ENCODE measurements at regions not wholly inside any gene's neighbourhood (a gene's known extent, or its start where the extent isn't known, plus 50 kb on each side); places are given as distances from the start of the nearest gene placed in this dataset.

DNA sequence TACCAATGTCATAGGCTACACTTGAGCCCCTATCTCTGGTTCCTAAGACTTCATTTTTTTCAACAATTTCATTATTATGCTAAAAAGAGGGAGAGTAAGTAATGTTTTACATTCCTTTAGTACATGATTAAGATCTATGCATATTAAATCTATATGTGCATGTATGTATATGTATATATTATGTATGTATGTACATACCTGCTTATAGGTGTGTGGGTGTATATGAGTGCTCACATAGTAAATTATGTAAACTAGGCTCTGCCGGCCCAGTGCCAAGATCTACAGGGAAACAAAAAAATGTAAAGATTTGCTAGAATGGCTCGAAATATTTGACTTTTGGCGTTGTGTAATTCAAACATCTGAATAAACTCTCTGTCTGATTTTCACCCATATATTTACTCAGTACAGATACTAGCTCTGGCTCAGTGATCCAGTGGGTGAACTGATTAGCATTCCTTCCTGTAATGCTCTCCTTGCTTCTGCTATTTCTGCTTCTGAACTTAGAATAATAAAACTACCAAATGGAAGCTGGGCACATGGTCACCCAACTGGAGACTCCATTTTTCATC, 113.1 kb upstream of the FGGY start:
- Histone ChIP-seq H2AK5ac (ENCODE audit: low read length) (no peak overlapping the region), H3K27me3 (ENCODE audit: insufficient read depth, low read length, poor library complexity) (no peaks in the 10 kb centered on the region), H4K8ac (ENCODE audit: low read depth, low read length) (no peak overlapping the region), H2BK120ac (ENCODE audit: low read depth, low read length) (no peak overlapping the region), H3K4me1 (ENCODE audit: control insufficient read depth, low read depth, low read length) (peaks cover 15% of the 10 kb centered on the region), H3K9ac (ENCODE audit: low read length) (no peak overlapping the region), H2BK5ac (ENCODE audit: low read length) (peak overlapping the region; percentile 75), H3K4me3 (ENCODE audit: low read length) (no peak overlapping the region), H3K27ac (ENCODE audit: low read depth, low read length) (peak overlapping the region; percentile 35), H4K5ac (ENCODE audit: low read length) (no peak overlapping the region), H3K36me3 (ENCODE audit: control insufficient read depth, insufficient read depth, low read length) (no peaks in the 10 kb centered on the region), H3K79me1 (ENCODE audit: low read length) (no peaks in the 10 kb centered on the region), H3K23ac (ENCODE audit: low read length) (no peak overlapping the region), H3K56ac (ENCODE audit: low read length) (peak overlapping the region; percentile 17), H3K18ac (ENCODE audit: low read length) (peak overlapping the region; percentile 52), H2BK15ac (replicated peaks; ENCODE audit: low read depth) (no peak overlapping the region), H3K79me2 (ENCODE audit: control insufficient read depth, insufficient read depth, low read length) (no peaks in the 10 kb centered on the region), H3K4me2 (ENCODE audit: low read length) (no peak overlapping the region), H3K4ac (ENCODE audit: low read depth, low read length) (no peak overlapping the region)
- no CpG with 5 or more reads among the region's 3 CpGs for WGBS (ENCODE audit: extremely low coverage, insufficient coverage, low lambda C conversion rate)
- DNase-seq = no peak

DNA sequence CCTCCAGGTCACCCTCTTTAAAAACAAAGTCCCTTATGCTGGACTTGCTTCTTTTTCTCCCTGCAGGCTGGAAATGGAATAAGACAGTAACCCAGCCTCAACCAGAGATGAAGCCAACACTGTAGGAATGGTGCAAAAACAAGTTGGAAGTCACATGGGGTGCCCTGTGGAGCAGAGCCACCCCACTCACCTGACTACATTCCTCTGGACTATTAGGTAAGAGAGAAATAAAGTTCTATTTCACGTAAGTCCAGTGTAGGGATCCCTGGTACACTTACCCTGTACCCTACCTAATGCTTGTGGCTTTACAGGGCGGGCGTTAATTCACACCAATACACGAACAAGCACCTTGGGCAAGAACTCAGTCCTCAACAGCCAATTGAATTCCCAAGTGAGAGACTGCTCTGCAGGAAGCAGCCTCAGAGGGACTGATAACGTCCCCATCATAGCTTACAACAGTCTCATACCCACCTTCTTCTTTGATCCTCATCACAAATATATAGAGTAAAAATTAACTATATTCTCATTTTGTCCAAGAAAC, 112.5 kb upstream of the FGGY start:
- no peak overlapping the region for H3K4me2 ChIP-seq (ENCODE audit: low read length)
- no peak overlapping the region for H2AK5ac ChIP-seq (ENCODE audit: low read length)
- peak overlapping the region; percentile 75 for H2BK5ac ChIP-seq (ENCODE audit: low read length)
- peaks cover 15% of the 10 kb centered on the region for H3K4me1 ChIP-seq (ENCODE audit: control insufficient read depth, low read depth, low read length)
- H3K79me2 ChIP-seq (ENCODE audit: control insufficient read depth, insufficient read depth, low read length) = no peaks in the 10 kb centered on the region
- no peak overlapping the region for H4K8ac ChIP-seq (ENCODE audit: low read depth, low read length)
- no peak overlapping the region for H4K5ac ChIP-seq (ENCODE audit: low read length)
- no peak overlapping the region for H3K4me3 ChIP-seq (ENCODE audit: low read length)
- H2BK15ac ChIP-seq (replicated peaks; ENCODE audit: low read depth) = no peak overlapping the region
- peak overlapping the region; percentile 95 for H3K18ac ChIP-seq (ENCODE audit: low read length)
- no peaks in the 10 kb centered on the region for H3K27me3 ChIP-seq (ENCODE audit: insufficient read depth, low read length, poor library complexity)
- H3K27ac ChIP-seq (ENCODE audit: low read depth, low read length) = peak overlapping the region; percentile 54
- no peak overlapping the region for H3K23ac ChIP-seq (ENCODE audit: low read length)
- H3K9ac ChIP-seq (ENCODE audit: low read length) = no peak overlapping the region
- no CpG with 5 or more reads among the region's 5 CpGs for WGBS (ENCODE audit: extremely low coverage, insufficient coverage, low lambda C conversion rate)
- H2BK120ac ChIP-seq (ENCODE audit: low read depth, low read length) = no peak overlapping the region
- H3K36me3 ChIP-seq (ENCODE audit: control insufficient read depth, insufficient read depth, low read length) = no peaks in the 10 kb centered on the region
- no peaks in the 10 kb centered on the region for H3K79me1 ChIP-seq (ENCODE audit: low read length)
- H3K56ac ChIP-seq (ENCODE audit: low read length) = peak overlapping the region; percentile 65
- DNase-seq = peak; percentile 92
- H3K4ac ChIP-seq (ENCODE audit: low read depth, low read length) = no peak overlapping the region

DNA sequence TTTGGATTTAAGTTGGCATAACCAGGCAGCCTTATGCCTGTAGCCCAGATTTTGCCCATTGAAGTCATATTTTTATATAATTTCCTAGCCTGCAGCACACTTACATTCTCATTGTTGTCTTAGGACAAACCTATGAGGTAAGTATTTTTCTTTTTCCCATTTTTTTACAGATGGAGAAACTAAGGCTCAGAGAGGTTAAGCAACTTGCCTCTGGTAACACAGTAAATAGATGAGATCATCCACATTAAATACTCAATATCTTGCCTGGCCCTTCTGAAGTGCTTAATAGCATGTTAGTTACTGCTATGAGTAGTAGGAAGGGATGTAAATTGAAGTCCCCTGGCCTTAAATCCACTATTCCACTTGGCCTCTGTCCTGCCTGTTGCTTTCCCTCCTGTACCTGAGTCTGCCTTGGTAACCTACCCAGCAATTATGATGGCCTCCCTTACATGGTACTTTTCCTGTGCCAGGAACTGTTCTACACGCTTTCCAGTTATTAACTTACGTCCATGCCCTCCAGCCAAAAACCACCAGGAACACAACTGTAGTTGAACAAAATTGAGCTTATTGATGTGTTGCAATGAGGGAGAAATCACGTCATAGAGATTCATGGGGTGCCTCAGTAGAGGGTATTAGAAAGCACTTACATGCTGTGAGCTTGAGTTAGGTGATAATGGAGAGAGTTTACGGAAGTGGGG, 111.6 kb upstream of the FGGY start:
- Histone ChIP-seq H3K4me1 (ENCODE audit: control insufficient read depth, low read depth, low read length) (peaks cover 15% of the 10 kb centered on the region), H2BK5ac (ENCODE audit: low read length) (peak overlapping the region; percentile 71), H4K8ac (ENCODE audit: low read depth, low read length) (no peak overlapping the region), H3K27me3 (ENCODE audit: insufficient read depth, low read length, poor library complexity) (no peaks in the 10 kb centered on the region), H3K4ac (ENCODE audit: low read depth, low read length) (no peak overlapping the region), H3K9ac (ENCODE audit: low read length) (no peak overlapping the region), H3K79me1 (ENCODE audit: low read length) (no peaks in the 10 kb centered on the region), H3K23ac (ENCODE audit: low read length) (no peak overlapping the region), H4K5ac (ENCODE audit: low read length) (peak overlapping the region; percentile 90), H2AK5ac (ENCODE audit: low read length) (peak overlapping the region; percentile 79), H3K36me3 (ENCODE audit: control insufficient read depth, insufficient read depth, low read length) (no peaks in the 10 kb centered on the region), H3K79me2 (ENCODE audit: control insufficient read depth, insufficient read depth, low read length) (no peaks in the 10 kb centered on the region), H2BK15ac (replicated peaks; ENCODE audit: low read depth) (peak overlapping the region; percentile 20), H3K4me2 (ENCODE audit: low read length) (no peak overlapping the region), H3K27ac (ENCODE audit: low read depth, low read length) (peak overlapping the region; percentile 54), H3K56ac (ENCODE audit: low read length) (peak overlapping the region; percentile 65), H3K4me3 (ENCODE audit: low read length) (no peak overlapping the region), H2BK120ac (ENCODE audit: low read depth, low read length) (peak overlapping the region; percentile 93), H3K18ac (ENCODE audit: low read length) (peak overlapping the region; percentile 95)
- no CpG with 5 or more reads among the region's 4 CpGs for WGBS (ENCODE audit: extremely low coverage, insufficient coverage, low lambda C conversion rate)
- no peak for DNase-seq

DNA sequence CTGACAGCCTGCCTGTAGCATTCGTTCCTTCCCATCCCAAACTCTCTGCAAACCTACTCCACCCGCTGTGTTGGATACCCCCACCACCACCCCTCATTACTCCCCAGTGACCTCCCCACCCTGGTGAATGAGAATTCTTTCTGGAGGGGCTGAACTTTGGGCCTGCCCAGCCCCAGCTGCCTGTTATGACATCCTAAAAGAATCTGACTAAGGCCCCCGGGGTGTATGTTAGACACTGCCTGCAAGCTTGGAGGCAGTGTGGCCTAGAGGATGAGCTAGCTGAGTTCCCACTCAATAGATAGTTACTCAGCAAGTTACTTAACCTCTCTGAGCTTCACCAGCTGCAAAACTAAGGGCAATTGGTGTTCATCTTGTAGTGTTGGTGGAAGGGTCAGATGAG, 110.2 kb upstream of the FGGY start:
- Histone ChIP-seq H3K79me1 (ENCODE audit: low read length) (no peaks in the 10 kb centered on the region), H3K79me2 (ENCODE audit: control insufficient read depth, insufficient read depth, low read length) (no peaks in the 10 kb centered on the region), H2BK120ac (ENCODE audit: low read depth, low read length) (no peak overlapping the region), H3K36me3 (ENCODE audit: control insufficient read depth, insufficient read depth, low read length) (no peaks in the 10 kb centered on the region), H3K27me3 (ENCODE audit: insufficient read depth, low read length, poor library complexity) (no peaks in the 10 kb centered on the region), H3K9ac (ENCODE audit: low read length) (no peak overlapping the region), H2BK15ac (replicated peaks; ENCODE audit: low read depth) (no peak overlapping the region), H3K23ac (ENCODE audit: low read length) (no peak overlapping the region), H4K5ac (ENCODE audit: low read length) (no peak overlapping the region), H2BK5ac (ENCODE audit: low read length) (no peak overlapping the region), H3K18ac (ENCODE audit: low read length) (no peak overlapping the region), H3K27ac (ENCODE audit: low read depth, low read length) (no peak overlapping the region), H3K4me2 (ENCODE audit: low read length) (no peak overlapping the region), H3K56ac (ENCODE audit: low read length) (no peak overlapping the region), H4K8ac (ENCODE audit: low read depth, low read length) (no peak overlapping the region), H3K4ac (ENCODE audit: low read depth, low read length) (no peak overlapping the region), H3K4me1 (ENCODE audit: control insufficient read depth, low read depth, low read length) (peaks cover 15% of the 10 kb centered on the region), H2AK5ac (ENCODE audit: low read length) (no peak overlapping the region), H3K4me3 (ENCODE audit: low read length) (no peak overlapping the region)
- no CpG with 5 or more reads among the region's 3 CpGs for WGBS (ENCODE audit: extremely low coverage, insufficient coverage, low lambda C conversion rate)
- DNase-seq = peak; percentile 85

DNA sequence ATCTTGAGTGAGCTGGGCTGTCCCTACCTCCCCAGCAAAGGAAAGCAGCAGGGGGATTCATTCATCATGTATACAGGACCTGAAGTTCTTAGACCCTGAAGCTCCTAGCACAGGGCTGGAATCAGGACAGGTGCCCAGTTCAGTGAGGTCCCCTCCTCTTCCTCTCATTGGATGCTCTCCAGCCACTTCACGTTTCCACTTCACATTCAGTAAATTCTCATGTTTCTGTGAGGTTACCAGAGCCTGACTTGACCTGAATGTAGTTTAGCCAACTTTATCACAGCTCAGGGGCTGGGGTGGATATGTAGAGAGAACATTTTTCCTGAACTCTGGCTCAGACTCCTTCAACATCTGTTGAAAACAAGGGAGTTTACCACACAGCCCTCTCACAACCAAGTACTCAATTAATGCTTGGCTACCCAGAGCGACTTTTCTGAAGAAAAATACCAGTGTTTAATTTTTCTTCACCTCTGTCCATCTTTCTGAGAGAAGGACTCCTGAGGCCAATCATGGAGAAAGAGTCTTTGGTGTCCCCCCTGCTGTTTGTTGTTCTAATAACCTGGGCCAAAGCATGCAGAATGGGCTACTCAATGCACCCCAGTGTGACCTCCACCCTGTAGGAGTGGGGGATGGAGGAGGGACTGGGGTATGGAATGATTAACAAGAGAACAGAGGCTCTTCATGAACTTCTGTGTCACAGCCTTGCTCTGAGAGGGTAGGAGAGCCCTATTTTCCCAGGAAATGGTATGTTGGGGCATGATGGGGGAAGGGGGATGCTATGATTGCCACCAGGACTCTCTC, 108.3 kb upstream of the FGGY start:
- H2BK120ac ChIP-seq (ENCODE audit: low read depth, low read length) = no peak overlapping the region
- H4K8ac ChIP-seq (ENCODE audit: low read depth, low read length) = no peak overlapping the region
- H3K9ac ChIP-seq (ENCODE audit: low read length) = no peak overlapping the region
- no peak overlapping the region for H3K27ac ChIP-seq (ENCODE audit: low read depth, low read length)
- no peak overlapping the region for H2BK5ac ChIP-seq (ENCODE audit: low read length)
- no peaks in the 10 kb centered on the region for H3K79me2 ChIP-seq (ENCODE audit: control insufficient read depth, insufficient read depth, low read length)
- H3K27me3 ChIP-seq (ENCODE audit: insufficient read depth, low read length, poor library complexity) = no peaks in the 10 kb centered on the region
- H3K4ac ChIP-seq (ENCODE audit: low read depth, low read length) = no peak overlapping the region
- no peak overlapping the region for H3K23ac ChIP-seq (ENCODE audit: low read length)
- no peak overlapping the region for H3K18ac ChIP-seq (ENCODE audit: low read length)
- H3K36me3 ChIP-seq (ENCODE audit: control insufficient read depth, insufficient read depth, low read length) = no peaks in the 10 kb centered on the region
- H4K5ac ChIP-seq (ENCODE audit: low read length) = no peak overlapping the region
- no peak overlapping the region for H3K4me3 ChIP-seq (ENCODE audit: low read length)
- H3K56ac ChIP-seq (ENCODE audit: low read length) = no peak overlapping the region
- H3K4me1 ChIP-seq (ENCODE audit: control insufficient read depth, low read depth, low read length) = peaks cover 15% of the 10 kb centered on the region
- H2AK5ac ChIP-seq (ENCODE audit: low read length) = no peak overlapping the region
- H3K4me2 ChIP-seq (ENCODE audit: low read length) = no peak overlapping the region
- no peak overlapping the region for H2BK15ac ChIP-seq (replicated peaks; ENCODE audit: low read depth)
- no peak for DNase-seq
- WGBS (ENCODE audit: extremely low coverage, insufficient coverage, low lambda C conversion rate) = no CpG with 5 or more reads among the region's 2 CpGs
- no peaks in the 10 kb centered on the region for H3K79me1 ChIP-seq (ENCODE audit: low read length)

Data from mesendoderm (in vitro differentiated cells).